ENCODE measurements at regions not wholly inside any gene's neighbourhood (a gene's known extent, or its start where the extent isn't known, plus 50 kb on each side); places are given as distances from the start of the nearest gene placed in this dataset.

DNA sequence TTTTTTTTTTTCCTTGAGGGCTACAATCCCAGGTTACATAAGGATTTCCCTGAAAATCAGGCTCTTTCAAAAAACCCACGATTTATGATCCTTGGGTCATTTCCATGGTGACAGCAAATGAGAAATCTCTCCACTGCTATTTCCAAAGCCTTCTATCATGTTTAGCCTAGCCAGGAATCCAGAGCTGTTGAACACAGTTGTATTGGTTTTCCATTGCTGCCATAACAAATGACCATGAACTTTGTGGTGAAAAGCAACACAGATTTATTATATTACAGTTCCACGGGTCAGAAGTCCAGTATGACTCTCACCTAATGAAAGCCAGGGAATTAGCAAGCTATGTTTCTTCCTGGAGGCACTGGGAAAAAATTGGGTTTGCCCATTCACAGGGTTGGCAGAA is 106.6 kb downstream of the MAF start:
- in situ Hi-C loops (cut with MboI), result no loop called here
- no TSS peak for BruUV-seq (replicated peaks)
- Histone ChIP-seq H3K9me3 (replicated peaks; ENCODE audit: control insufficient read depth, insufficient read depth, low read depth, low read length) (no peaks in the 10 kb centered on the region), H3K4me2 (ENCODE audit: insufficient read depth, low read length) (no peak overlapping the region), H3K36me3 (ENCODE audit: control insufficient read depth, insufficient read depth, low read length) (no peaks in the 10 kb centered on the region), H2AFZ (ENCODE audit: low read depth, low read length) (no peak overlapping the region), H3K4me1 (replicated peaks in 1 of 2; ENCODE audit: control insufficient read depth in 2 of 2, insufficient read depth in 2 of 2, low read length in 2 of 2) (no peaks in the 10 kb centered on the region), H3K4me3 (no peak overlapping the region), H3K9ac (ENCODE audit: insufficient read depth in 1 of 2, low read depth in 2 of 2, low read length in 2 of 2) (no peak overlapping the region), H3K79me2 (ENCODE audit: control insufficient read depth, insufficient read depth, low read length) (no peaks in the 10 kb centered on the region), H4K20me1 (replicated peaks; ENCODE audit: control insufficient read depth, insufficient read depth, low read length) (no peaks in the 10 kb centered on the region), H3K27me3 (ENCODE audit: control insufficient read depth in 2 of 2, insufficient read depth in 2 of 2, low read length in 2 of 2) (peaks cover 5 to 12% of the 10 kb centered on the region in 2 experiments; a peak in 3 of 5 replicates), H3K9me1 (ENCODE audit: control insufficient read depth, insufficient read depth, low read length) (no peaks in the 10 kb centered on the region), H3K27ac (ENCODE audit: extremely low read depth, low read depth, low read length) (no peak overlapping the region)
- intact Hi-C loops (cut with micrococcal nuclease), result no loop called here
- DNase-seq (ENCODE audit: extremely low read depth in 1 of 4, low spot score in 3 of 4) (no peak), FAIRE-seq (no peak), ATAC-seq (no peak)
- TF ChIP-seq KLF10 (CRISPR knock-in tag; IDR thresholded peaks at IDR 0.05) (no peak), SAFB (IDR thresholded peaks at IDR 0.05; ENCODE audit: borderline replicate concordance, low read depth, low read length) (no peak), POLR2A (conservative IDR thresholded peaks at IDR 0.05) (no peak), YBX1 (IDR thresholded peaks at IDR 0.05) (no peak), RBM34 (IDR thresholded peaks at IDR 0.05; ENCODE audit: borderline replicate concordance, insufficient read depth, low read length) (no peak), ZNF695 (CRISPR knock-in tag; IDR thresholded peaks at IDR 0.05) (no peak), CBX1 (IDR thresholded peaks at IDR 0.05; ENCODE audit: low read depth) (no peak), TCF7 (IDR thresholded peaks at IDR 0.05; ENCODE audit: borderline replicate concordance) (no peak), HNRNPK (IDR thresholded peaks at IDR 0.05; ENCODE audit: low read depth, low read length, poor library complexity, severe bottlenecking) (no peak), ZBTB1 (CRISPR knock-in tag; IDR thresholded peaks at IDR 0.05; ENCODE audit: borderline replicate concordance, low read depth) (no peak), NR1H2 (CRISPR knock-in tag; IDR thresholded peaks at IDR 0.05) (no peak), MED1 (CRISPR knock-in tag; IDR thresholded peaks at IDR 0.05; ENCODE audit: borderline replicate concordance) (no peak), OTX1 (CRISPR knock-in tag; IDR thresholded peaks at IDR 0.05) (no peak), CBFA2T2 (conservative IDR thresholded peaks at IDR 0.05) (no peak), ZNF347 (CRISPR knock-in tag; IDR thresholded peaks at IDR 0.05; ENCODE audit: low read depth) (no peak)
- TF ChIP-seq, protein P1, sequence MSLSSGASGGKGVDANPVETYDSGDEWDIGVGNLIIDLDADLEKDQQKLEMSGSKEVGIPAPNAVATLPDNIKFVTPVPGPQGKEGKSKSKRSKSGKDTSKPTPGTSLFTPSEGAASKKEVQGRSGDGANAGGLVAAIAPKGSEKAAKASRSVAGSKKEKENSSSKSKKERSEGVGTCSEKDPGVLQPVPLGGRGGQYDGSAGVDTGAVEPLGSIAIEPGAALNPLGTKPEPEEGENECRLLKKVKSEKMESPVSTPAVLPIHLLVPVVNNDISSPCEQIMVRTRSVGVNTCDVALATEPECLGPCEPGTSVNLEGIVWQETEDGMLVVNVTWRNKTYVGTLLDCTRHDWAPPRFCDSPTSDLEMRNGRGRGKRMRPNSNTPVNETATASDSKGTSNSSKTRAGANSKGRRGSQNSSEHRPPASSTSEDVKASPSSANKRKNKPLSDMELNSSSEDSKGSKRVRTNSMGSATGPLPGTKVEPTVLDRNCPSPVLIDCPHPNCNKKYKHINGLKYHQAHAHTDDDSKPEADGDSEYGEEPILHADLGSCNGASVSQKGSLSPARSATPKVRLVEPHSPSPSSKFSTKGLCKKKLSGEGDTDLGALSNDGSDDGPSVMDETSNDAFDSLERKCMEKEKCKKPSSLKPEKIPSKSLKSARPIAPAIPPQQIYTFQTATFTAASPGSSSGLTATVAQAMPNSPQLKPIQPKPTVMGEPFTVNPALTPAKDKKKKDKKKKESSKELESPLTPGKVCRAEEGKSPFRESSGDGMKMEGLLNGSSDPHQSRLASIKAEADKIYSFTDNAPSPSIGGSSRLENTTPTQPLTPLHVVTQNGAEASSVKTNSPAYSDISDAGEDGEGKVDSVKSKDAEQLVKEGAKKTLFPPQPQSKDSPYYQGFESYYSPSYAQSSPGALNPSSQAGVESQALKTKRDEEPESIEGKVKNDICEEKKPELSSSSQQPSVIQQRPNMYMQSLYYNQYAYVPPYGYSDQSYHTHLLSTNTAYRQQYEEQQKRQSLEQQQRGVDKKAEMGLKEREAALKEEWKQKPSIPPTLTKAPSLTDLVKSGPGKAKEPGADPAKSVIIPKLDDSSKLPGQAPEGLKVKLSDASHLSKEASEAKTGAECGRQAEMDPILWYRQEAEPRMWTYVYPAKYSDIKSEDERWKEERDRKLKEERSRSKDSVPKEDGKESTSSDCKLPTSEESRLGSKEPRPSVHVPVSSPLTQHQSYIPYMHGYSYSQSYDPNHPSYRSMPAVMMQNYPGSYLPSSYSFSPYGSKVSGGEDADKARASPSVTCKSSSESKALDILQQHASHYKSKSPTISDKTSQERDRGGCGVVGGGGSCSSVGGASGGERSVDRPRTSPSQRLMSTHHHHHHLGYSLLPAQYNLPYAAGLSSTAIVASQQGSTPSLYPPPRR (CRISPR knock-in tag; IDR thresholded peaks at IDR 0.05; ENCODE audit: borderline replicate concordance), result no peak
- TF ChIP-seq, protein P2, sequence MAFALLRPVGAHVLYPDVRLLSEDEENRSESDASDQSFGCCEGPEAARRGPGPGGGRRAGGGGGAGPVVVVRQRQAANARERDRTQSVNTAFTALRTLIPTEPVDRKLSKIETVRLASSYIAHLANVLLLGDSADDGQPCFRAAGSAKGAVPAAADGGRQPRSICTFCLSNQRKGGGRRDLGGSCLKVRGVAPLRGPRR (CRISPR knock-in tag; IDR thresholded peaks at IDR 0.05), result no peak
- TF ChIP-seq, protein P3, sequence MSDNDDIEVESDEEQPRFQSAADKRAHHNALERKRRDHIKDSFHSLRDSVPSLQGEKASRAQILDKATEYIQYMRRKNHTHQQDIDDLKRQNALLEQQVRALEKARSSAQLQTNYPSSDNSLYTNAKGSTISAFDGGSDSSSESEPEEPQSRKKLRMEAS (CRISPR knock-in tag; IDR thresholded peaks at IDR 0.05), result no peak
- TF ChIP-seq, protein P4, sequence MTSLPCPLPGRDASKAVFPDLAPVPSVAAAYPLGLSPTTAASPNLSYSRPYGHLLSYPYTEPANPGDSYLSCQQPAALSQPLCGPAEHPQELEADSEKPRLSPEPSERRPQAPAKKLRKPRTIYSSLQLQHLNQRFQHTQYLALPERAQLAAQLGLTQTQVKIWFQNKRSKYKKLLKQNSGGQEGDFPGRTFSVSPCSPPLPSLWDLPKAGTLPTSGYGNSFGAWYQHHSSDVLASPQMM (CRISPR knock-in tag; IDR thresholded peaks at IDR 0.05), result no peak
- POLR2A ChIA-PET, result interaction anchor here (0.7 kb wide), 1 partner anchor 27 kb away, joined by 3 read pairs; no protein-coding TSS in a partner anchor
- CTCF ChIA-PET (ENCODE audit: low intra/inter-chr PET ratio), result no interaction called here
- WGBS (ENCODE audit: insufficient coverage, low coverage, missing lambda C conversion rate), result 6% methylated on average over 2 of the region's 2 CpGs
